ENCODE measurements at regions not wholly inside any gene's neighbourhood (a gene's known extent, or its start where the extent isn't known, plus 50 kb on each side); places are given as distances from the start of the nearest gene placed in this dataset.

- no peak for DNase-seq
- no peak for TF ChIP-seq POLR2A (IDR thresholded peaks at IDR 0.05; ENCODE audit: low read length)
- no peak for TF ChIP-seq GATA1 (IDR thresholded peaks at IDR 0.05; ENCODE audit: low read depth, low read length)
Observed at GRCh38 chr12:102746963-102747362, 170.1 kb downstream of the PAH start.

GRCh38 chr12:102745971-102746600 lies 171.0 kb downstream of the PAH start:
- DNase-seq, result no peak
- TF ChIP-seq POLR2A (IDR thresholded peaks at IDR 0.05; ENCODE audit: low read length) (no peak), GATA1 (IDR thresholded peaks at IDR 0.05; ENCODE audit: low read depth, low read length) (no peak)

GRCh38 chr12:102741196-102741595 lies 175.8 kb downstream of the PAH start:
- TF ChIP-seq GATA1 (IDR thresholded peaks at IDR 0.05; ENCODE audit: low read depth, low read length) (no peak), POLR2A (IDR thresholded peaks at IDR 0.05; ENCODE audit: low read length) (no peak)
- no peak for DNase-seq

- DNase-seq, result peak in 1 of 2 experiments; percentile 15
- TF ChIP-seq POLR2A (IDR thresholded peaks at IDR 0.05; ENCODE audit: low read length), result no peak
- no peak for TF ChIP-seq GATA1 (IDR thresholded peaks at IDR 0.05; ENCODE audit: low read depth, low read length)
Observed at GRCh38 chr12:102740141-102740955, 176.7 kb downstream of the PAH start.

- TF ChIP-seq POLR2A (IDR thresholded peaks at IDR 0.05; ENCODE audit: low read length) (no peak), GATA1 (IDR thresholded peaks at IDR 0.05; ENCODE audit: low read depth, low read length) (no peak)
- no peak for DNase-seq
Observed at GRCh38 chr12:102736328-102736727, 180.7 kb downstream of the PAH start.

- TF ChIP-seq POLR2A (IDR thresholded peaks at IDR 0.05; ENCODE audit: low read length) (no peak), GATA1 (IDR thresholded peaks at IDR 0.05; ENCODE audit: low read depth, low read length) (no peak)
- DNase-seq, result no peak
Observed at GRCh38 chr12:102735104-102735503, 181.9 kb downstream of the PAH start.

GRCh38 chr12:102730996-102731395 lies 186.0 kb downstream of the PAH start:
- no peak for DNase-seq
- TF ChIP-seq POLR2A (IDR thresholded peaks at IDR 0.05; ENCODE audit: low read length) (no peak), GATA1 (IDR thresholded peaks at IDR 0.05; ENCODE audit: low read depth, low read length) (no peak)

GRCh38 chr12:102728506-102729242 lies 188.4 kb downstream of the PAH start:
- no peak for DNase-seq
- TF ChIP-seq GATA1 (IDR thresholded peaks at IDR 0.05; ENCODE audit: low read depth, low read length) (no peak), POLR2A (IDR thresholded peaks at IDR 0.05; ENCODE audit: low read length) (no peak)

- TF ChIP-seq POLR2A (IDR thresholded peaks at IDR 0.05; ENCODE audit: low read length) (no peak), GATA1 (IDR thresholded peaks at IDR 0.05; ENCODE audit: low read depth, low read length) (no peak)
- no peak for DNase-seq
Observed at GRCh38 chr12:102726686-102727085, 190.4 kb downstream of the PAH start.

- DNase-seq, result no peak
Observed at GRCh38 chr12:102722147-102722546, 194.9 kb downstream of the PAH start.

GRCh38 chr12:102708108-102708507 lies 208.9 kb downstream of the PAH start:
- no peak for TF ChIP-seq POLR2A (IDR thresholded peaks at IDR 0.05; ENCODE audit: low read length)
- no peak for TF ChIP-seq GATA1 (IDR thresholded peaks at IDR 0.05; ENCODE audit: low read depth, low read length)
- DNase-seq, result no peak

More at GRCh38 chr12:102722147-102722546, 194.9 kb downstream of the PAH start:
- TF ChIP-seq POLR2A (IDR thresholded peaks at IDR 0.05; ENCODE audit: low read length), result no peak
- TF ChIP-seq GATA1 (IDR thresholded peaks at IDR 0.05; ENCODE audit: low read depth, low read length), result no peak

- DNase-seq, result peak; percentile 18 to 56
- TF ChIP-seq POLR2A (IDR thresholded peaks at IDR 0.05; ENCODE audit: low read length), result no peak
- no peak for TF ChIP-seq GATA1 (IDR thresholded peaks at IDR 0.05; ENCODE audit: low read depth, low read length)
Observed at GRCh38 chr12:102702447-102703114, 214.5 kb downstream of the PAH start.

- DNase-seq, result no peak
- TF ChIP-seq POLR2A (IDR thresholded peaks at IDR 0.05; ENCODE audit: low read length) (no peak), GATA1 (IDR thresholded peaks at IDR 0.05; ENCODE audit: low read depth, low read length) (no peak)
Observed at GRCh38 chr12:102696045-102696444, 215.7 kb upstream of the IGF1 start.

GRCh38 chr12:102694903-102695302 lies 214.5 kb upstream of the IGF1 start:
- TF ChIP-seq POLR2A (IDR thresholded peaks at IDR 0.05; ENCODE audit: low read length) (no peak), GATA1 (IDR thresholded peaks at IDR 0.05; ENCODE audit: low read depth, low read length) (no peak)
- no peak for DNase-seq

Data from erythroblast (primary cell).